Panc1 (cell line): ENCODE measurements at regions not wholly inside any gene's neighbourhood (a gene's known extent, or its start where the extent isn't known, plus 50 kb on each side); places are given as distances from the start of the nearest gene placed in this dataset.
"Not testable (repeated sequence)": the region's sequence is repeated elsewhere in the genome, so short reads cannot be mapped to it uniquely, and the experiment has no call there.

ENCODE experiments used
- ATAC-seq: fragments of 200-7000 bp; cut with Tn5 transposase; 2 replicates; pipeline ENCODE4 v1.9.1; 2020; ENCODE audit warnings: mild to moderate bottlenecking, moderate library complexity
- BruUV-seq: library from RNA; stranded (reverse); fragments of 400-500 nt; replicated peaks from 2 replicates; lab custom pipeline; 2021; lab: Mats Ljungman, UMichigan
- CTCF ChIA-PET: fragments of 300-600 bp; sonication (Branson Sonifier 250); formaldehyde crosslinking; loops from one replicate; lab custom pipeline; 2022; ENCODE audit warnings: antibody characterized with exemption; lab: Charles Lee
- POLR2A ChIA-PET: fragments of 300-600 bp; sonication (Branson Sonifier 250); formaldehyde crosslinking; loops from one replicate; lab custom pipeline; 2022; ENCODE audit warnings: antibody characterized with exemption; lab: Charles Lee
- DNase-seq: peaks from one replicate; pipeline ENCODE4 v3.0.0-alpha.2; 2010; ENCODE audit warnings: low read depth, low spot score
- H3K27ac ChIP-seq: 2 replicates; pipeline ENCODE4 v1.5.1; 2011; ENCODE audit warnings: mild to moderate bottlenecking, low read length, inconsistent platforms
- H3K27me3 ChIP-seq: fragments of 200-500 bp; sonication (Bioruptor generic); 2 replicates; pipeline ENCODE4 v1.6.0; 2014; ENCODE audit warnings: low read length, inconsistent platforms; ENCODE audit not compliant: control insufficient read depth, insufficient read depth
- H3K36me3 ChIP-seq: fragments of 200-500 bp; sonication (Bioruptor generic); 2 replicates; pipeline ENCODE4 v1.5.1; 2014; ENCODE audit warnings: inconsistent platforms, mild to moderate bottlenecking, low read length, moderate library complexity; ENCODE audit not compliant: control insufficient read depth, insufficient read depth
- H3K4me1 ChIP-seq: 2 replicates; pipeline ENCODE4 v1.5.1; 2011; ENCODE audit warnings: inconsistent platforms, mild to moderate bottlenecking, low read length, moderate library complexity; ENCODE audit not compliant: control insufficient read depth, insufficient read depth
- H3K4me3 ChIP-seq, 2 experiments: 2 replicates each; pipeline ENCODE4 v1.5.1; 2011 to 2012; ENCODE audit warnings: low read depth in 2 of 2, low read length in 2 of 2, mild to moderate bottlenecking in 2 of 2, inconsistent platforms in 1 of 2, moderate library complexity in 1 of 2
- H3K9me3 ChIP-seq: fragments of 200-500 bp; sonication (Bioruptor generic); 2 replicates; pipeline ENCODE4 v1.5.1; 2014; ENCODE audit warnings: low read depth, mild to moderate bottlenecking, inconsistent platforms, low read length, moderate library complexity; ENCODE audit not compliant: control insufficient read depth, insufficient read depth
- POLR2AphosphoS5 ChIP-seq: IDR thresholded peaks from 2 replicates; pipeline ENCODE4 v1.6.1; 2012; ENCODE audit warnings: mild to moderate bottlenecking, low read depth, low read length, moderate library complexity
- SIN3A ChIP-seq: IDR thresholded peaks from 2 replicates; pipeline ENCODE4 v1.6.1; 2012; ENCODE audit warnings: low read depth, mild to moderate bottlenecking, low read length, moderate library complexity, borderline replicate concordance; ENCODE audit not compliant: insufficient read depth
- TCF7L2 ChIP-seq: IDR thresholded peaks from 2 replicates; pipeline ENCODE4 v1.6.1; 2011; ENCODE audit warnings: mild to moderate bottlenecking, low read depth, low read length, inconsistent platforms
- in situ Hi-C: cut with HindIII; loops from 2 replicates; pipeline ENCODE4 v1.10.0; 2016; ENCODE audit warnings: low sequenced_read_pairs, low pct_unique_long_range_greater_than_20kb
- intact Hi-C: fragments of 100-400 bp; cut with micrococcal nuclease; formaldehyde crosslinking; loops from one replicate; pipeline ENCODE4 v1.10.0; 2022; ENCODE audit not compliant: unreplicated experiment
- TF ChIP-seq, protein P1 (sequence below), 2 experiments: IDR thresholded peaks; 2 replicates each; pipeline ENCODE4 v1.6.1; 2011 to 2012; ENCODE audit warnings: low read depth in 2 of 2, control low read depth in 1 of 2, low read length in 1 of 2, mild to moderate bottlenecking in 1 of 2, moderate library complexity in 1 of 2; ENCODE audit not compliant: insufficient read depth in 1 of 2
- TF ChIP-seq, protein P2 (sequence below): fragments of 450-650 bp; IDR thresholded peaks from 2 replicates; pipeline ENCODE4 v1.5.1; 2017; ENCODE audit warnings: mild to moderate bottlenecking

DNA sequence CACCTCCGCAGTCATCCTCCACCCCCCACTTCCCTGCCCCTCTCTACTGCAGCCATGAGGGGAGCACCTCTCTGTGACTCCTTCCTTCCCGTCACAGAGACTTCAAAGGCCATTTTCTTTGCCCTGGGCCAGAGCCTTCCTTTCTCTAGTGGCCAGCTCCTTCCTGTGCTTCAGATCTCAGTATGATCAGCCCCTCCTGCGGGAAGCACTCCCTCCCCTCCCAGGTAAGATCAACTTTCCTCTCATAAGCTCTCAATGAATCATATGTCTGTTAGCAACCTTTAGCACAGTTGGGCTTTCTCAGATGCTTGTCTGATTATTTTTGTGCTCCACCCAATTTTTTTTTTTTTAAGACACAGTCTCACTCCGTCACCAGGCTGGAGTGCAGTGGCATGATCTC lies 241.0 kb upstream of the PRSS1 start:
- in situ Hi-C loops (no loop called here), intact Hi-C loops (loop anchor here (5.0 kb wide), 1 partner anchor 36 kb away; no protein-coding TSS in a partner anchor)
- no TSS peak for BruUV-seq
- ChIA-PET CTCF (no interaction called here), POLR2A (no interaction called here)
- Histone ChIP-seq H3K36me3 (no peaks in the 10 kb centered on the region), H3K27me3 (peaks cover 5% of the 10 kb centered on the region), H3K4me1 (no peaks in the 10 kb centered on the region), H3K4me3 (no peak overlapping the region), H3K27ac (no peak overlapping the region), H3K9me3 (no peaks in the 10 kb centered on the region)
- TF ChIP-seq, protein P1, sequence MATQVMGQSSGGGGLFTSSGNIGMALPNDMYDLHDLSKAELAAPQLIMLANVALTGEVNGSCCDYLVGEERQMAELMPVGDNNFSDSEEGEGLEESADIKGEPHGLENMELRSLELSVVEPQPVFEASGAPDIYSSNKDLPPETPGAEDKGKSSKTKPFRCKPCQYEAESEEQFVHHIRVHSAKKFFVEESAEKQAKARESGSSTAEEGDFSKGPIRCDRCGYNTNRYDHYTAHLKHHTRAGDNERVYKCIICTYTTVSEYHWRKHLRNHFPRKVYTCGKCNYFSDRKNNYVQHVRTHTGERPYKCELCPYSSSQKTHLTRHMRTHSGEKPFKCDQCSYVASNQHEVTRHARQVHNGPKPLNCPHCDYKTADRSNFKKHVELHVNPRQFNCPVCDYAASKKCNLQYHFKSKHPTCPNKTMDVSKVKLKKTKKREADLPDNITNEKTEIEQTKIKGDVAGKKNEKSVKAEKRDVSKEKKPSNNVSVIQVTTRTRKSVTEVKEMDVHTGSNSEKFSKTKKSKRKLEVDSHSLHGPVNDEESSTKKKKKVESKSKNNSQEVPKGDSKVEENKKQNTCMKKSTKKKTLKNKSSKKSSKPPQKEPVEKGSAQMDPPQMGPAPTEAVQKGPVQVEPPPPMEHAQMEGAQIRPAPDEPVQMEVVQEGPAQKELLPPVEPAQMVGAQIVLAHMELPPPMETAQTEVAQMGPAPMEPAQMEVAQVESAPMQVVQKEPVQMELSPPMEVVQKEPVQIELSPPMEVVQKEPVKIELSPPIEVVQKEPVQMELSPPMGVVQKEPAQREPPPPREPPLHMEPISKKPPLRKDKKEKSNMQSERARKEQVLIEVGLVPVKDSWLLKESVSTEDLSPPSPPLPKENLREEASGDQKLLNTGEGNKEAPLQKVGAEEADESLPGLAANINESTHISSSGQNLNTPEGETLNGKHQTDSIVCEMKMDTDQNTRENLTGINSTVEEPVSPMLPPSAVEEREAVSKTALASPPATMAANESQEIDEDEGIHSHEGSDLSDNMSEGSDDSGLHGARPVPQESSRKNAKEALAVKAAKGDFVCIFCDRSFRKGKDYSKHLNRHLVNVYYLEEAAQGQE (IDR thresholded peaks at IDR 0.05; ENCODE audit: insufficient read depth in 1 of 2, low read depth in 2 of 2, low read length in 1 of 2), result no peak
- TF ChIP-seq, protein P2, sequence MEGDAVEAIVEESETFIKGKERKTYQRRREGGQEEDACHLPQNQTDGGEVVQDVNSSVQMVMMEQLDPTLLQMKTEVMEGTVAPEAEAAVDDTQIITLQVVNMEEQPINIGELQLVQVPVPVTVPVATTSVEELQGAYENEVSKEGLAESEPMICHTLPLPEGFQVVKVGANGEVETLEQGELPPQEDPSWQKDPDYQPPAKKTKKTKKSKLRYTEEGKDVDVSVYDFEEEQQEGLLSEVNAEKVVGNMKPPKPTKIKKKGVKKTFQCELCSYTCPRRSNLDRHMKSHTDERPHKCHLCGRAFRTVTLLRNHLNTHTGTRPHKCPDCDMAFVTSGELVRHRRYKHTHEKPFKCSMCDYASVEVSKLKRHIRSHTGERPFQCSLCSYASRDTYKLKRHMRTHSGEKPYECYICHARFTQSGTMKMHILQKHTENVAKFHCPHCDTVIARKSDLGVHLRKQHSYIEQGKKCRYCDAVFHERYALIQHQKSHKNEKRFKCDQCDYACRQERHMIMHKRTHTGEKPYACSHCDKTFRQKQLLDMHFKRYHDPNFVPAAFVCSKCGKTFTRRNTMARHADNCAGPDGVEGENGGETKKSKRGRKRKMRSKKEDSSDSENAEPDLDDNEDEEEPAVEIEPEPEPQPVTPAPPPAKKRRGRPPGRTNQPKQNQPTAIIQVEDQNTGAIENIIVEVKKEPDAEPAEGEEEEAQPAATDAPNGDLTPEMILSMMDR, result no peak
- TF ChIP-seq TCF7L2 (no peak), SIN3A (no peak), POLR2AphosphoS5 (no peak)
- ATAC-seq (no peak), DNase-seq (no peak)

DNA sequence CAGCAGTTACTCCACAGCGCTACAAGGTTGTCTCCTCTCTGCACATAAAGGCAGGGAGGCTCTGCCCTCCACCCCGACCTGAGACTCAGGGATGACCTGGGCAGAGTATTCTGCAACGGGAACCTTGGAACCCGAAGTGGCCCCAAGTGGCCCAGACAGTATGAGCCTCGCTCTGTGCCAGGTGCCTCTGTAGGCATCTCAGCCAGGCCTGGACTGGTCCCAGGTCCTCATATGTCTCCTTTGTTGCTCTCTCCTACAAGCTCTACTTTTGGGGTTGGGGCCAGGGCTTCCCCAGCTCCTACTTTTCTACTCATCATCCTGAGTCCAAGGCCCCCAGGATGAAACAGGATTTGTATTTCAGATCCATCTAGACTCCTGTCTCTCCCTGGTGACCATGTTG lies 241.5 kb upstream of the PRSS1 start:
- Histone ChIP-seq H3K27me3 (peaks cover 5% of the 10 kb centered on the region), H3K36me3 (no peaks in the 10 kb centered on the region), H3K4me1 (no peaks in the 10 kb centered on the region), H3K27ac (no peak overlapping the region), H3K9me3 (no peaks in the 10 kb centered on the region), H3K4me3 (no peak overlapping the region)
- in situ Hi-C loops (no loop called here), intact Hi-C loops (loop anchor here (5.0 kb wide), 1 partner anchor 35 kb away; no protein-coding TSS in a partner anchor)
- BruUV-seq, result no TSS peak
- no peak for DNase-seq
- ATAC-seq, result no peak
- TF ChIP-seq, protein P2, result no peak
- TF ChIP-seq TCF7L2 (no peak), POLR2AphosphoS5 (no peak), SIN3A (no peak)
- TF ChIP-seq, protein P1 (IDR thresholded peaks at IDR 0.05; ENCODE audit: insufficient read depth in 1 of 2, low read depth in 2 of 2, low read length in 1 of 2), result no peak
- POLR2A ChIA-PET, result no interaction called here
- CTCF ChIA-PET, result no interaction called here

DNA sequence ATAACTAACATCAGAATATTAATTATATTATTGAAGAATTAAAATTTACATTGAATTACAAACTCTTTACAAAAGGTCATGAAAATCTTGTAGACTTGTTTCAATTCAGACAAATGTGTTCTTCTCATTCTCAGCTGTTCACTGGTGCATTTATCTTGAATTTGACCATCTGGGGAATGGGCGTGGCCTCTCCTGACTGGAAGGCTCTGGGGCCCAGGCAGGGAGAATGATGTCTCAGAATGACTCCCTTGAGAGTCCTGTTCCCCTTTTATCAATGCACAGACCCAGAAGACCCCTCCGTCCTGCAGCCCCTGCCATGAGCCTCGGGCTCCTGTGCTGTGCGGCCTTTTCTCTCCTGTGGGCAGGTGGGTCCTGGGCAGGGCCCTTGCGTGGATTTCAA lies 242.2 kb upstream of the PRSS1 start:
- CTCF ChIA-PET, BruUV-seq, H3K4me3 ChIP-seq, H3K27me3 ChIP-seq, ATAC-seq, H3K27ac ChIP-seq, H3K9me3 ChIP-seq, DNase-seq, H3K4me1 ChIP-seq, H3K36me3 ChIP-seq, POLR2A ChIA-PET, in situ Hi-C loops: not testable (repeated sequence)
- intact Hi-C loops, result loop anchor here (5.0 kb wide), 1 partner anchor 35 kb away; no protein-coding TSS in a partner anchor
